GM18505 (cell line): ENCODE measurements at regions not wholly inside any gene's neighbourhood (a gene's known extent, or its start where the extent isn't known, plus 50 kb on each side); places are given as distances from the start of the nearest gene placed in this dataset.

Experiments
- ATAC-seq: cut with Tn5 transposase; IDR thresholded peaks from one replicate; pipeline ENCODE4 v1.9.1; 2021; ENCODE audit not compliant: unreplicated experiment
- POLR2A ChIP-seq: IDR thresholded peaks from 4 replicates; pipeline ENCODE4 v1.6.1; 2011; ENCODE audit warnings: borderline replicate concordance; ENCODE audit not compliant: insufficient read depth, insufficient read length; ENCODE audit errors: extremely low read depth

DNA sequence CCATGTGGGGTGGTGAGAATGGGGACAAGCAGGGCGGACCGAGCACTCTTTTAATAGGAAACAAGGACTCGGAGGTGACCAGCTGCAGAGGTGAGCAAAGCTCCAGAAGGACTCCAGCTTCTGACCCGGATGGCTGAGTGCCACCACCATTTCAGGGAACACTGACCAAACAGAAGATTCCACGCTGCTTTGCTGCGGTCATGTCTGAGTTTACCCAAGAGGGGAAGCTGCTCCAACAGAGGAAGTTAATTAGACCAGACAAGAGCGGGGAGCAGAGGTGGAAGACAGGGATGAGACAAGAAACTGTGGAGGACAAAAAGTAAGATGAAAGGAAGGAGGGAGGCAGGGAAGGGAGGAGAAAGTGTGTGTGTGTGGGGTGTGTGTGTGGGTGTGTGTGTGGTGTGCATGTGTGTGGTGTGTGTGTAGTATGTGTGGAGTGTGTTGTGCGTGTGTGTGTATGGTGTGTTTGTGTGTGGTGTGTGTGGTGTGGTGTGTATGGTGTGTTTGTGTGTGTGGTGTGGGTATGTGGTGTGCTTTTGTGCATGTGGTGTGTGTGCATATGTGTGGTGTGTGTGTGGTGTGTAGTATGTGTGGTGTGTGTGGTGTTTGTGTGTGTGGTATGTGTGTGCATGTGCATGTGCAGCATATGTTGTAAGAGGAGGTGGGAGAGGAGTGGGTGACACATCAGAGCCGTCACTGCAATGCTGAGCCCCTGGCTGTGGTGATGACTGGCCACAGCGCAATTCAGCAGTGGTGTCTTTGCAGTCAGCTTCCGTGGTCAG, 82.2 kb upstream of the AKIP1 start:
- TF ChIP-seq POLR2A, result no peak
- ATAC-seq, result no peak

DNA sequence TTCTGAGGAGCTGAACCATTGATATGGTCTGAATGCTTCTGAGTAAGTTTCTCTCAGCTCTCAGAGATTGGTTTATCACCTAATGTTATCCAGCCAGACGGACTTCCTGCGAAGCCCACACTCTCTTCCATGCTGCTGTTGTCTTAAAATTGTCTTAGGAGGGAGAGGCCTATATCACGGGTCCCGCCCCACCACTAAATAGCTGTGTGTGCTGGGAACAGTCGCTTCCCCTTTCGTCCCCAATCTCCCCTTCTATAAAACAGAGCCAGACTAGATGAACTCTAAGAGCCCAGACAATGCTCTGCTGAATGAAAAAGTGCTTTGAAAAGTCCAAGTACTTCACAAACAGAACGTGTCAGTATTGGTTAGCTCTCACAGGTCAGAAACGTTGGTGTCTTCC, 81.4 kb upstream of the AKIP1 start:
- TF ChIP-seq POLR2A, result no peak

DNA sequence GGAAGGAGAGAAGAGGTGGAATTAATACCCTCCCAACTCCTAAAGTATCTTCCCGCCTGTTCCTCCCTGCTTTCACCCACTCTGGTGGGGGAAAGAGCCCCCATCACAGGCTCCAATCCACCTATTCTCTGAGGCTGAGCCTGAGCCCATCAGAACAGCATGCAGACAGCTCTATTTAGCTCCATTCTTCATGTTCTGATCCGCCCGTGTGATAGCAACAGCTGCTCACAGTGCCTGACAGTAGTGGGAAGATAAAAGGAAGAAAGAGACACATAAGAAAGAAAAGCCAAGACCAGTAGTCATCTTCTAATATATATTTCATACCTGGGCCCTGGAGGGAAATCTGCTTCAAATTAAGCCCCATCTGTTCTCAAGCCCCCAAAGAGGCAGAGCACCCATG, 80.3 kb upstream of the AKIP1 start:
- no peak for TF ChIP-seq POLR2A
- no peak for ATAC-seq

More for the DNA sequence above, 81.4 kb upstream of the AKIP1 start:
- ATAC-seq, result no peak

DNA sequence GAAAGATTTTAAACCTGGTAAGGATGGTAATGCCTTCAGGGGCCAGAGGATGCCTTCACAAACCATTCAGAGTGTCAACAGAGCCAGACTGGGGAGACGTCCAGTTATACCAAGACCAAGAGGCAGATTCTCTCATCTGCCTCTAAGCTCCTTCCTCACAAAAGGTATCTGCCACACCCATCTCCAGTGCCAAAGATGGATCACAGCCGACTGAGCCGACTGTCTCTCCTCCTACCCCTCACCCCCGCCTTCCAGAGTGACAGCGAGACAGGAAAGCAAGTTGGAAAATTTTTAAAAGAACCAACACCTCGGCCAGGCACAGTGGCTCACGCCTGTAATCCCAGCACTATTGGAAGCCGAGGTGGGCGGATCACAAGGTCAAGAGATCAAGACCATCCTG, 79.1 kb upstream of the AKIP1 start:
- ATAC-seq, result no peak
- no peak for TF ChIP-seq POLR2A

DNA sequence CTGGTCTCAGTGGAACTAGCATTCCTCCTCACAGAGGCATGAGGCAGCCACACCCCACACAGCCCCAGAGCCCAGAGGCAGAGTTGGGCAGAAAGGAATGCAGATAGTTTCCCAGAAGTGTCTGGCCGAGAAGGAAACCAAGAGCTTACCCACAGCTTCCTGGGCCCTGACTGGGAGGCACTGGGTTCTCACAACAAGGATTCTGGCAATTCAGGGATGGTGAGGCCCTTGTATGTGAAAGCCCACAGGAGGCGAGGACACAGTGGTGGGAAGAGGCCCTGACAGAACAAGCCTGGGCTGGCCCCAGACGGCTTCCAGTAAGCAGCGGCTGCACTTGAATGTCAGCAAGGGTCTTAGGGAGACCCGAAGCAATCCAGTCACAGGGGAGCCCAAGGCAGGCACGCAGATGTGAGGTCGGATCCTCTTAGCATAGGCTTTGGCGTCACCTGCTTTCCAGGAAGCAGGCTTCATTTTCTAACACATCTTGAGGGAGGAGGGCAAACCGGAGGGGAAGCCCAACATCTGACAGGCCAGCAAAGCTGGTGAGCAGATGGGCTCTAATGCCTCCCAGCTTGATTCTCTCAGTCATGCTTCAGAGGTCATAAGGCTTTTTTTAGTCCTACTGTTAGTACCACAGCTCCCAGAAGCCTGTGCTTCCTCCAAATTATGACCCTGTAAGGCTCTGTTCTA, 78.3 kb upstream of the AKIP1 start:
- peak; percentile 78 for ATAC-seq
- TF ChIP-seq POLR2A, result no peak

DNA sequence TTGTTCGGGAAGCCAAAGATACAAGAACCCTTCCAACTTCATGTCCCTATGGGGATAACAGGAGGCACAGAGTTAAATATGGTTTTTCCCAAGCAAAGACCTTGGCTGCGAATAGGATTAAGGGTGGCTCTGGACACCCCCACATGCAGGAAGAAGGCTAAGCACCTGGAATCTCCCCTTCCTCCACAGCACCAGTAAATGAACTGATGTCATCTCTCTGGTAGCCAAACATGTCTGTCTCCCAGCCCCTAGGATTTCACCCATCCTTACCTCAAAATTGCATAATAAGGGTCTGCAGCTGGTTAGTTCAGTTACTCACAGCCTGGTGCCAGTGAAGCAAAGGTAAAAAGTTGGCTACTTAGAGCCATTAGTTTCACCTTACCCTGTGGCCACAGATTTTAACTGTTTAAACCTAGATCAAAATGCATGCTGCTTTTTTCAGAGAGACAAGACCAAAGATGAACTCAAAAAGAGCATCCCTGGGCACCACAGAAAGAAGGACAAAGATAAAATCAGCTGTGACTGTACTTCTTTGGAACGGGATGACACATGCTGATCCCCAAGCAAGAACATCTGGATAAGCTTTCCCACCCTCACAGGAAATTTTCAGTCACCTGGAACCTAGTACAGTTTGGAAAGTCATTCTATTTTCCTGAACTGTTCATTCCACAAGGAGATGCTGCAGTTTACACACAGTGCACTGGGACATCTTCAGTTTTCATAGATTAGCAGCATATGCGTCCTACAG, 77.2 kb upstream of the AKIP1 start:
- TF ChIP-seq POLR2A, result no peak
- ATAC-seq, result no peak

DNA sequence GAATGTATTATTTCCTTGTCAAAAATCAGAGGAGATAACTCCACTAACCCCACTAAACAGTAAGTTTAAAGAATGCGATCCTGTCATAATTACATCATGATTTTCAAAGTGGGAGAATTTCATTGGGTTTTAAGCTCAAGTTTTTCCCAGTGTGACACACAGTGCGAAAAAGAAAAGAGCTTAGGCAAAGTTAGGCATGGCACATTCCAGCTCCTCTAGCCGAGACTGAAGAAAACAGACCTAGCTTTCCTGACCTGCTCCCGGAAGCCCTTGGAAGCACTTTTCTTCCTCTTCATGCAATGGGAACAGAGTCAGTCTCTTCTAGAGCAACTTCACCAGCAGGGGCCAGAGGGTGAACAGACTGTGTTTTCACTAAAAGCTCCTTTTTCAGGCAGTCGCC, 76.6 kb upstream of the AKIP1 start:
- no peak for TF ChIP-seq POLR2A
- ATAC-seq, result no peak

DNA sequence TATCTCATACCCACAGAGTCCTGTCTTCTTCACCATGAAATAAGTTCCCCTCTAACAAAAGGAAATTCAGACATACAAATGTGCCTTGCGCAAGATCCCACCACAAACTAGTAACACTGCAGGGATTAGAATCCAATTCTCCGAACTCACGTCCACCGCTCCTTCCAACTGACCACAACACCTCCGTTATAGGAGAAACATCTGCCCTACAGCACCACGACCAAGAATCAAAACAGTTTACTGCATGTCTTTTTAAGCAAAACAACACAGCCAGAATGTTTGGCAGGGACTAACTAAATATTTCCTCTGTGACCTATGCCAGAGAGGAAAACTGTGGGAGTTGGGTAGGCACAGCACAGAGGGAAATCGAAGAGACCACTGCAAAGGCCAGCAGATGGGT, 72.7 kb upstream of the AKIP1 start:
- no peak for ATAC-seq
- TF ChIP-seq POLR2A, result no peak

DNA sequence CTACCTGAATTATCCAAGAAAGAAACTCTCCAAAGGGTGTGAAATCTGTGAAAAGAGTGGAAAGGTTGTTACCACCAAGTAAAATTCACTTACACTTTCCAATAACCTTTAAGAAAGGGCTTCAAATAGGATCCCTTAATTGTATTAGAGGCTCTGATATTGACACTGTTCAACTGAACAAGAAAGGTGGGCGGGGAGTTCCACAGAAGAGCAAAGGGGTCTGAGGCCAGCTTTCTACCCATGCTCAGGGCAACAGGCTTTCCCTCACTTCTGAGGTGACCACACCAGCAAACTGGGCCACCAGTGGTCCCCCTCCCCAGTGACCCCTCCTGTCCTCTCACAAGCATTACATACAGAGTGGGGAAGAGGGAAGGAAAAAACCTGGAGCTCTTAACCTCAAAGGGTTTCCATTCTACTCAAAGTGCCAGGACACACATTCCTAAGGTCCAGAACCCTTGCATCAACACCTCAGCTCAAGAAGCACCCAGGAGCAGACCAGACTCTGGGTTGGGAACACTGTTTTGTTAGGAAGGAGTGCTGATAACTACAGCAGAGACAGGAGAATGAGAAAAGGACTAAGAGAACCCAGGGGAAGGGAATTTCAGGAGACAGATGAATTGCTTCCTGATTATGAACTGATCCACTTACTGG, 71.6 kb upstream of the AKIP1 start:
- ATAC-seq, result no peak
- no peak for TF ChIP-seq POLR2A

DNA sequence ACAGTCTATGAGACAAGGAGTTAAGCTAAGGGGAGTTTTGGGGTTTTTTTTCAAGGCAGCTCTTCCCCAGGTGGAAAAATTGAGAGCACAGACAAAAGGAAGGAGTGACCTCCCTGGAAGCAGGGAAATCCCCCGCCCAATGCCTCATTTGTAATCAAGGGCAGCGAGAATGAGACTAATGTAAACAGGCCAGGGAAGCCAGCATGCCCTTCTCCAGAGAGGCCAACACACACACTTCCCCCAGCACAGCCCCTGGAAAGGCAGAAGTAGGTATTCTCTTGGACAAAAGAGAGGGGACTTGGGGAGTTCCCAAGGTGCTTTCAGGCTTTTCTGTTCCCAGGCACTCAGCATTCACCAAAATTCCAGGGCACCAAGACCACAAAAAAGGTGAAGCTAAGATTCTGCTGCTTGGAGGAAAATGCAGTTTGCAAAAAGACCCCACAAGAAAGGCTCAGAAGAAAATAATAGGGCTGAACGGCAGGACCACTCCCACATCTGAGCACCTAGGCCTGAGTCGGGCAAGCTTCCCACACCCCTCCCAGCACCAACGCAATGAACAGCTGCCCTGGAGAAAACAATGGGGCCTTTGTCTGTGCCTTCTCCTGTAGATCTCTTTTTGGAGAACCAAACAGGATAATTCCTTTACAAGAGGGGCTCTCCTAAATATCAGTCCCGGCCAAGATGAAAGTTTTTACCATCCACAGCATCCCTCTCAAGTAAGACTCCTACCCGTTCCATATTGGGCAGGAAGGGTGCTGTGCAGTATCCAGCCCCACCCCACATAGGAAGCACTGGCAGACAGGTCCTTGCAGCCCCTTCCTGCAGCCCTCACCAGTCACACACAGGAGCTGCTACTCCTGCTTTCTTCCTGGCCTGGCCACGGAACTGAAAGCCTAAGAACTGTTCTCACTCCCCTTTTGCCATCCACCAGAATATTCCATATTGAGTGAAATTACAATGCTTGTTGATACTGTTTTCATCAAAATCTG, 70.7 kb upstream of the AKIP1 start:
- ATAC-seq, result no peak
- no peak for TF ChIP-seq POLR2A

DNA sequence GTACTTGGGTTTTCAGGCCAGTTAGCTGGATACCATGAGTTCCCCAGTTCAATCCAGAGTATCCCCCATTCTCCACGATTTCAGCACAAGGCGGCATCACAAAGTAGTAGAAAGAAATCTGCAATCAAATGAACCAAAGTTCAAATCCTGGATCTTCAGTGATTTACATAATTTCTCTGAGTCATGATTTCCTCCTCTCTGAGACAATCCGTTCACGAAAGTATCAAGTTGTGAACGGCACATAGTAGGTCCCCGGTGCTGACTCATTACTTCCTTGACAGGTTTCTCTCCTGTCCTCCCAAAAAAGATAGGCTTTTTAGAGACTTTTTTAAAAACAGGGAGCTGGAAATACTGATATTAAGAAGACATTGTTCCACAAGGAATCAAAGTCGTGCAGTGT, 69.1 kb upstream of the AKIP1 start:
- TF ChIP-seq POLR2A, result no peak
- ATAC-seq, result no peak

DNA sequence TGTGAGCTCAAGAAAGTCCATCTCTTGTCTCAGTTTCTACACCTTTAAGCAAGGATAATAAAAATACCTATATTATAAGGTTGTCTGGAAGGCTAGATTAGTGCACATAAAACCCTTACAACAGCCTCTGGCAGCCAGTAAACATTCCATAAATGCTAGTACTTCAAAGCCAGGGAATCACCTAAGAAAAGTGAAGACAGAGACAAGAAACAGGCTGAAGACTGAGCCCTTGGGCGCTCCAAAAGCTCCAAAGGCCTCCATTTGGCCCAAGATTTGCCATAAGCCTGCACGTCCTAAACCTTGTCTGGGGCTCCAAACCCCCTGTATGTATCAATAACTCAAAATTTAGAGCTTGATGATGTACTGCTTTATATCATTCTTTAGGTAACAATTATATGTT, 52.2 kb upstream of the AKIP1 start:
- no peak for ATAC-seq
- TF ChIP-seq POLR2A, result no peak
